ENCODE measurements at regions not wholly inside any gene's neighbourhood (a gene's known extent, or its start where the extent isn't known, plus 50 kb on each side); places are given as distances from the start of the nearest gene placed in this dataset.

GRCh38 chrX:39930786-39931528 lies 166.8 kb downstream of the BCOR start:
- H3K27ac ChIP-seq (ENCODE audit: low read length) = no peak overlapping the region
- no peak overlapping the region for H3K4me3 ChIP-seq (ENCODE audit: low read length in 2 of 2)
- no peaks in the 10 kb centered on the region for H3K9me3 ChIP-seq (ENCODE audit: control insufficient read depth in 2 of 2, low read length in 2 of 2)
- peaks cover 0 to 3% of the 10 kb centered on the region in 2 donors for H3K27me3 ChIP-seq (ENCODE audit: control insufficient read depth in 1 of 2, insufficient read depth in 2 of 2, low read length in 2 of 2)
- H3K4me1 ChIP-seq (ENCODE audit: control insufficient read depth, insufficient read depth, low read length) = peaks cover 2% of the 10 kb centered on the region
- no peaks in the 10 kb centered on the region for H3K36me3 ChIP-seq (ENCODE audit: control insufficient read depth in 2 of 2, insufficient read depth in 2 of 2, low read length in 2 of 2)
- no peak overlapping the region for H3K9ac ChIP-seq (ENCODE audit: low read length in 2 of 2)

GRCh38 chrX:39931529-39932282 lies 166.1 kb downstream of the BCOR start:
- H3K27me3 ChIP-seq (ENCODE audit: control insufficient read depth in 1 of 2, insufficient read depth in 2 of 2, low read length in 2 of 2) = peaks cover 0 to 2% of the 10 kb centered on the region in 2 donors
- H3K27ac ChIP-seq (ENCODE audit: low read length) = no peak overlapping the region
- H3K36me3 ChIP-seq (ENCODE audit: control insufficient read depth in 2 of 2, insufficient read depth in 2 of 2, low read length in 2 of 2) = no peaks in the 10 kb centered on the region
- peaks cover 2% of the 10 kb centered on the region for H3K4me1 ChIP-seq (ENCODE audit: control insufficient read depth, insufficient read depth, low read length)
- no peak overlapping the region for H3K9ac ChIP-seq (ENCODE audit: low read length in 2 of 2)
- no peak overlapping the region for H3K4me3 ChIP-seq (ENCODE audit: low read length in 2 of 2)
- H3K9me3 ChIP-seq (ENCODE audit: control insufficient read depth in 2 of 2, low read length in 2 of 2) = no peaks in the 10 kb centered on the region

GRCh38 chrX:39935411-39936064 lies 162.2 kb downstream of the BCOR start:
- H3K36me3 ChIP-seq (ENCODE audit: control insufficient read depth in 2 of 2, insufficient read depth in 2 of 2, low read length in 2 of 2) = no peaks in the 10 kb centered on the region
- no peaks in the 10 kb centered on the region for H3K9me3 ChIP-seq (ENCODE audit: control insufficient read depth in 2 of 2, low read length in 2 of 2)
- no peak overlapping the region for H3K27ac ChIP-seq (ENCODE audit: low read length)
- H3K27me3 ChIP-seq (ENCODE audit: control insufficient read depth in 1 of 2, insufficient read depth in 2 of 2, low read length in 2 of 2) = peaks cover 0 to 1% of the 10 kb centered on the region in 2 donors
- no peak overlapping the region for H3K9ac ChIP-seq (ENCODE audit: low read length in 2 of 2)
- peaks cover 2% of the 10 kb centered on the region for H3K4me1 ChIP-seq (ENCODE audit: control insufficient read depth, insufficient read depth, low read length)
- no peak overlapping the region for H3K4me3 ChIP-seq (ENCODE audit: low read length in 2 of 2)

GRCh38 chrX:39936886-39937770 lies 160.6 kb downstream of the BCOR start:
- H3K4me1 ChIP-seq (ENCODE audit: control insufficient read depth, insufficient read depth, low read length) = no peaks in the 10 kb centered on the region
- no peaks in the 10 kb centered on the region for H3K9me3 ChIP-seq (ENCODE audit: control insufficient read depth in 2 of 2, low read length in 2 of 2)
- H3K36me3 ChIP-seq (ENCODE audit: control insufficient read depth in 2 of 2, insufficient read depth in 2 of 2, low read length in 2 of 2) = no peaks in the 10 kb centered on the region
- no peak overlapping the region for H3K27ac ChIP-seq (ENCODE audit: low read length)
- H3K4me3 ChIP-seq (ENCODE audit: low read length in 2 of 2) = no peak overlapping the region
- H3K9ac ChIP-seq (ENCODE audit: low read length in 2 of 2) = no peak overlapping the region
- H3K27me3 ChIP-seq (ENCODE audit: control insufficient read depth in 1 of 2, insufficient read depth in 2 of 2, low read length in 2 of 2) = peaks cover 0 to 1% of the 10 kb centered on the region in 2 donors

GRCh38 chrX:39938466-39938865 lies 159.3 kb downstream of the BCOR start:
- Histone ChIP-seq H3K4me1 (ENCODE audit: control insufficient read depth, insufficient read depth, low read length) (no peaks in the 10 kb centered on the region), H3K27me3 (ENCODE audit: control insufficient read depth in 1 of 2, insufficient read depth in 2 of 2, low read length in 2 of 2) (peaks cover 0 to 6% of the 10 kb centered on the region in 2 donors), H3K27ac (ENCODE audit: low read length) (no peak overlapping the region), H3K36me3 (ENCODE audit: control insufficient read depth in 2 of 2, insufficient read depth in 2 of 2, low read length in 2 of 2) (no peaks in the 10 kb centered on the region), H3K9ac (ENCODE audit: low read length in 2 of 2) (no peak overlapping the region), H3K9me3 (ENCODE audit: control insufficient read depth in 2 of 2, low read length in 2 of 2) (peaks cover 0 to under 1% of the 10 kb centered on the region in 2 donors), H3K4me3 (ENCODE audit: low read length in 2 of 2) (no peak overlapping the region)

- H3K4me1 ChIP-seq (ENCODE audit: control insufficient read depth, insufficient read depth, low read length) = no peaks in the 10 kb centered on the region
- H3K9me3 ChIP-seq (ENCODE audit: control insufficient read depth in 2 of 2, low read length in 2 of 2) = peaks cover 0 to 6% of the 10 kb centered on the region in 2 donors
- H3K27me3 ChIP-seq (ENCODE audit: control insufficient read depth in 1 of 2, insufficient read depth in 2 of 2, low read length in 2 of 2) = peaks cover 0 to 10% of the 10 kb centered on the region in 2 donors
- no peak overlapping the region for H3K9ac ChIP-seq (ENCODE audit: low read length in 2 of 2)
- no peak overlapping the region for H3K4me3 ChIP-seq (ENCODE audit: low read length in 2 of 2)
- H3K36me3 ChIP-seq (ENCODE audit: control insufficient read depth in 2 of 2, insufficient read depth in 2 of 2, low read length in 2 of 2) = no peaks in the 10 kb centered on the region
- H3K27ac ChIP-seq (ENCODE audit: low read length) = no peak overlapping the region
Measured at GRCh38 chrX:39939678-39940077, 158.1 kb downstream of the BCOR start.

- Histone ChIP-seq H3K9ac (ENCODE audit: low read length in 2 of 2) (no peak overlapping the region), H3K36me3 (ENCODE audit: control insufficient read depth in 2 of 2, insufficient read depth in 2 of 2, low read length in 2 of 2) (no peaks in the 10 kb centered on the region), H3K9me3 (ENCODE audit: control insufficient read depth in 2 of 2, low read length in 2 of 2) (peaks cover 0 to 6% of the 10 kb centered on the region in 2 donors), H3K27me3 (ENCODE audit: control insufficient read depth in 1 of 2, insufficient read depth in 2 of 2, low read length in 2 of 2) (peaks cover 0 to 12% of the 10 kb centered on the region in 2 donors), H3K27ac (ENCODE audit: low read length) (no peak overlapping the region), H3K4me3 (ENCODE audit: low read length in 2 of 2) (no peak overlapping the region), H3K4me1 (ENCODE audit: control insufficient read depth, insufficient read depth, low read length) (no peaks in the 10 kb centered on the region)
Measured at GRCh38 chrX:39941332-39941920, 156.3 kb downstream of the BCOR start.

- no peaks in the 10 kb centered on the region for H3K36me3 ChIP-seq (ENCODE audit: control insufficient read depth in 2 of 2, insufficient read depth in 2 of 2, low read length in 2 of 2)
- H3K27ac ChIP-seq (ENCODE audit: low read length) = no peak overlapping the region
- no peak overlapping the region for H3K4me3 ChIP-seq (ENCODE audit: low read length in 2 of 2)
- no peaks in the 10 kb centered on the region for H3K4me1 ChIP-seq (ENCODE audit: control insufficient read depth, insufficient read depth, low read length)
- H3K9ac ChIP-seq (ENCODE audit: low read length in 2 of 2) = no peak overlapping the region
- H3K27me3 ChIP-seq (ENCODE audit: control insufficient read depth in 1 of 2, insufficient read depth in 2 of 2, low read length in 2 of 2) = peaks cover 0 to 16% of the 10 kb centered on the region in 2 donors
- peaks cover 0 to 6% of the 10 kb centered on the region in 2 donors for H3K9me3 ChIP-seq (ENCODE audit: control insufficient read depth in 2 of 2, low read length in 2 of 2)
Measured at GRCh38 chrX:39944416-39944815, 153.3 kb downstream of the BCOR start.

GRCh38 chrX:39945709-39946108 lies 152.0 kb downstream of the BCOR start:
- no peaks in the 10 kb centered on the region for H3K36me3 ChIP-seq (ENCODE audit: control insufficient read depth in 2 of 2, insufficient read depth in 2 of 2, low read length in 2 of 2)
- H3K4me1 ChIP-seq (ENCODE audit: control insufficient read depth, insufficient read depth, low read length) = no peaks in the 10 kb centered on the region
- H3K9ac ChIP-seq (ENCODE audit: low read length in 2 of 2) = no peak overlapping the region
- H3K27ac ChIP-seq (ENCODE audit: low read length) = no peak overlapping the region
- peaks cover 0 to 21% of the 10 kb centered on the region in 2 donors for H3K27me3 ChIP-seq (ENCODE audit: control insufficient read depth in 1 of 2, insufficient read depth in 2 of 2, low read length in 2 of 2)
- H3K9me3 ChIP-seq (ENCODE audit: control insufficient read depth in 2 of 2, low read length in 2 of 2) = peaks cover 0 to 6% of the 10 kb centered on the region in 2 donors
- no peak overlapping the region for H3K4me3 ChIP-seq (ENCODE audit: low read length in 2 of 2)

- Histone ChIP-seq H3K27me3 (ENCODE audit: control insufficient read depth in 1 of 2, insufficient read depth in 2 of 2, low read length in 2 of 2) (peaks cover 0 to 26% of the 10 kb centered on the region in 2 donors), H3K4me3 (ENCODE audit: low read length in 2 of 2) (no peak overlapping the region), H3K9ac (ENCODE audit: low read length in 2 of 2) (no peak overlapping the region), H3K4me1 (ENCODE audit: control insufficient read depth, insufficient read depth, low read length) (no peaks in the 10 kb centered on the region), H3K27ac (ENCODE audit: low read length) (no peak overlapping the region), H3K9me3 (ENCODE audit: control insufficient read depth in 2 of 2, low read length in 2 of 2) (peaks cover 0 to 6% of the 10 kb centered on the region in 2 donors), H3K36me3 (ENCODE audit: control insufficient read depth in 2 of 2, insufficient read depth in 2 of 2, low read length in 2 of 2) (no peaks in the 10 kb centered on the region)
Measured at GRCh38 chrX:39946822-39947221, 150.9 kb downstream of the BCOR start.
